ENCODE measurements at regions not wholly inside any gene's neighbourhood (a gene's known extent, or its start where the extent isn't known, plus 50 kb on each side); places are given as distances from the start of the nearest gene placed in this dataset.

- no peak overlapping the region for H3K4me3 ChIP-seq
- H3K27me3 ChIP-seq, result no peaks in the 10 kb centered on the region
- intact Hi-C loops (cut with DNase I; ENCODE audit: low total_unique reads) (no loop called here), in situ Hi-C loops (cut with MboI; ENCODE audit: low sequenced_read_pairs in 4 of 4) (no loop called here)
- no peaks in the 10 kb centered on the region for H3K36me3 ChIP-seq
- no peak for TF ChIP-seq CTCF (IDR thresholded peaks at IDR 0.05 in 4 of 5, conservative IDR thresholded peaks at IDR 0.05 in 1 of 5)
- TF ChIP-seq POLR2A (IDR thresholded peaks at IDR 0.05), result no peak
- H3K9me3 ChIP-seq, result no peaks in the 10 kb centered on the region
- no peak for ATAC-seq
- no peaks in the 10 kb centered on the region for H3K4me1 ChIP-seq
- H3K27ac ChIP-seq, result no peak overlapping the region
- DNase-seq, result no peak
Observed at GRCh38 chr4:180734753-180735432, 1508.3 kb upstream of the TENM3 start.

GRCh38 chr4:180741703-180742102 lies 1501.5 kb upstream of the TENM3 start:
- no peaks in the 10 kb centered on the region for H3K4me1 ChIP-seq
- TF ChIP-seq POLR2A (IDR thresholded peaks at IDR 0.05) (no peak), CTCF (IDR thresholded peaks at IDR 0.05 in 4 of 5, conservative IDR thresholded peaks at IDR 0.05 in 1 of 5) (no peak)
- intact Hi-C loops (cut with DNase I; ENCODE audit: low total_unique reads), result no loop called here
- H3K36me3 ChIP-seq, result no peaks in the 10 kb centered on the region
- no peaks in the 10 kb centered on the region for H3K27me3 ChIP-seq
- H3K9me3 ChIP-seq, result no peaks in the 10 kb centered on the region
- H3K4me3 ChIP-seq, result no peak overlapping the region
- ATAC-seq (no peak), DNase-seq (no peak)
- H3K27ac ChIP-seq, result no peak overlapping the region
- in situ Hi-C loops (cut with MboI; ENCODE audit: low sequenced_read_pairs in 4 of 4), result no loop called here

GRCh38 chr4:180745019-180745418 lies 1498.2 kb upstream of the TENM3 start:
- TF ChIP-seq CTCF (IDR thresholded peaks at IDR 0.05 in 4 of 5, conservative IDR thresholded peaks at IDR 0.05 in 1 of 5) (no peak), POLR2A (IDR thresholded peaks at IDR 0.05) (no peak)
- no peak for DNase-seq
- Histone ChIP-seq H3K4me3 (no peak overlapping the region), H3K27ac (no peak overlapping the region), H3K9me3 (no peaks in the 10 kb centered on the region), H3K36me3 (no peaks in the 10 kb centered on the region), H3K27me3 (no peaks in the 10 kb centered on the region), H3K4me1 (no peaks in the 10 kb centered on the region)
- ATAC-seq, result no peak
- intact Hi-C loops (cut with DNase I; ENCODE audit: low total_unique reads), result no loop called here
- in situ Hi-C loops (cut with MboI; ENCODE audit: low sequenced_read_pairs in 4 of 4), result no loop called here

DNA sequence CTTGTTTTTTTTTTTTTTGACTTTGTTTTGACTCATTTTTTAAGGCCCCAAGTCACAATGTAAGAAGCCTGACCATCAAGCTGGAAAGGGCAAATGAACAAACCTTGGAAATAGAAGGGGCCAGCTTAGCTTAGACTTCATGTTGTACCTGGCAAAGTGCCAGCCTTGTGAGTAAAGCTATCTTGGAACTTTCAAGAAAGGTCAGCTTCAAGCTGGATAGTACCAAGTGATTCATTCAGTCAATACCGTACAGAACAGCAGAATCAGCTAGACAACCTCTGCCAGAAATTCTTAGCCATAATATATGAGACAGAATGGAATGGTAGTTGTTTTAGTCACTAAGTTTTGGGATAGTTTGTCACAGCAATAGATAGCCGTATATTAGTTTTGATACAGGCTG lies 1492.2 kb upstream of the TENM3 start:
- TF ChIP-seq POLR2A (IDR thresholded peaks at IDR 0.05) (no peak), CTCF (IDR thresholded peaks at IDR 0.05 in 4 of 5, conservative IDR thresholded peaks at IDR 0.05 in 1 of 5) (no peak)
- in situ Hi-C loops (cut with MboI; ENCODE audit: low sequenced_read_pairs in 4 of 4), result no loop called here
- intact Hi-C loops (cut with DNase I; ENCODE audit: low total_unique reads), result no loop called here
- DNase-seq (no peak), ATAC-seq (no peak)
- Histone ChIP-seq H3K27me3 (no peaks in the 10 kb centered on the region), H3K4me1 (no peaks in the 10 kb centered on the region), H3K4me3 (no peak overlapping the region), H3K36me3 (no peaks in the 10 kb centered on the region), H3K9me3 (no peaks in the 10 kb centered on the region), H3K27ac (no peak overlapping the region)

GRCh38 chr4:180757927-180758326 lies 1485.3 kb upstream of the TENM3 start:
- DNase-seq (no peak), ATAC-seq (no peak)
- intact Hi-C loops (cut with DNase I; ENCODE audit: low total_unique reads) (no loop called here), in situ Hi-C loops (cut with MboI; ENCODE audit: low sequenced_read_pairs in 4 of 4) (no loop called here)
- Histone ChIP-seq H3K36me3 (no peaks in the 10 kb centered on the region), H3K9me3 (no peaks in the 10 kb centered on the region), H3K27me3 (no peaks in the 10 kb centered on the region), H3K4me3 (no peak overlapping the region), H3K27ac (no peak overlapping the region), H3K4me1 (no peaks in the 10 kb centered on the region)
- TF ChIP-seq POLR2A (IDR thresholded peaks at IDR 0.05) (no peak), CTCF (IDR thresholded peaks at IDR 0.05 in 4 of 5, conservative IDR thresholded peaks at IDR 0.05 in 1 of 5) (no peak)

Data from gastrocnemius medialis (tissue), 4 donors.